ENCODE measurements at regions not wholly inside any gene's neighbourhood (a gene's known extent, or its start where the extent isn't known, plus 50 kb on each side); places are given as distances from the start of the nearest gene placed in this dataset.

DNA sequence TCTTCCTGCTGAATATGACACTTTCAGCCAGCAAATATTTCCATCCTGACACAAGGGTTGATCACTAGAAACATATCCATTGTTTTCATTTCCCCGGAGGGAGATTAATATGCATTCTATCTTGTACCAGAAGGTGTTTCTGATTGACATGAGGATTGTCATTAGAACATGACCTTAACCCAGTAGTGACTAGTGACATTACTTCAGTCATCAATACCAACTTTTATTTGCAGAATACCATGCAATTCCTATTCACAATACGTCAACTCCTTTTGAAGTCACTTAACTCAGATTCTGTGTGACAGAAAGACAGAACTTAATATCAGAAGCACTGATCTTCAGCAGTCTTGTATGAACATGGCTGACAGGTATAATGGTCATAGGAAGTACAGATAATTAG, 1108.9 kb upstream of the CRIM1 start:
- POLR2A ChIA-PET (ENCODE audit: partially characterized antibody) = no interaction called here

DNA sequence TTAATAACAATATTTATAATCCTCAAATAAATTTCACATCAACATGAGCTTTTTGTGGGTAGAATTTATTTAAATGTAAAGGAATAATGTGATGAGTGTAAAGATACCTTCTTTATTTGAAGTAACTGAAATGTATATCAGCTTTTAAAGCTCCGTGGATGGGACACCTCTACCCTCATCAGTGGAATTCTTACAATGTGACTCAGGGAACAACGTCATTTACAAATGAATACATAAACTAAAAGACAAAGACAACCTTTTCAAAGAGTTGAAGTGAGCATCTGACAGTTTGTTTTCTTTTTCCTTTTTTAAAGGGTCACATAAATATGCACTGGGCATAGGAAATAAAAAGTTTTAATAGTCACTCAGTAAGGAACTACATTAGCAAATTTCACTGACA, 1127.0 kb upstream of the CRIM1 start:
- Mint-ChIP-seq H3K36me3 (peaks cover 0 to 2% of the 10 kb centered on the region in 2 donors), H3K9me3 (peaks cover 0 to 19% (median 5%) of the 10 kb centered on the region in 8 donors), H3K27ac (no peak overlapping the region), H3K4me1 (no peaks in the 10 kb centered on the region), H3K4me3 (no peak overlapping the region), H3K27me3 (no peaks in the 10 kb centered on the region)
- Histone ChIP-seq H3K4me1 (ENCODE audit: insufficient read depth, low read length) (no peaks in the 10 kb centered on the region), H3K9me3 (ENCODE audit: control insufficient read depth in 1 of 2, low read length in 2 of 2) (no peaks in the 10 kb centered on the region), H3K27ac (ENCODE audit: low read depth, low read length) (no peak overlapping the region), H3K27me3 (ENCODE audit: insufficient read depth, low read length) (no peaks in the 10 kb centered on the region), H3K4me3 (ENCODE audit: low read length in 2 of 2) (no peak overlapping the region), H3K36me3 (ENCODE audit: insufficient read depth, low read length) (no peaks in the 10 kb centered on the region)
- CTCF ChIA-PET (ENCODE audit: partially characterized antibody) = no interaction called here
- intact Hi-C loops (cut with micrococcal nuclease) = no loop called here
- DNase-seq = no peak
- POLR2A ChIA-PET (ENCODE audit: partially characterized antibody) = no interaction called here

More for the DNA sequence above, 1108.9 kb upstream of the CRIM1 start:
- H3K27me3 Mint-ChIP-seq = no peaks in the 10 kb centered on the region
- no peaks in the 10 kb centered on the region for H3K36me3 Mint-ChIP-seq
- intact Hi-C loops (cut with micrococcal nuclease) = no loop called here
- H3K4me1 ChIP-seq (ENCODE audit: insufficient read depth, low read length) = no peaks in the 10 kb centered on the region
- no peak for DNase-seq
- no peaks in the 10 kb centered on the region for H3K4me1 Mint-ChIP-seq
- no peaks in the 10 kb centered on the region for H3K36me3 ChIP-seq (ENCODE audit: insufficient read depth, low read length)
- no peak overlapping the region for H3K4me3 Mint-ChIP-seq
- no peak overlapping the region for H3K4me3 ChIP-seq (ENCODE audit: low read length in 2 of 2)
- no peaks in the 10 kb centered on the region for H3K27me3 ChIP-seq (ENCODE audit: insufficient read depth, low read length)
- H3K9me3 Mint-ChIP-seq = peaks cover 0 to 11% (median 3%) of the 10 kb centered on the region in 8 donors
- no peak overlapping the region for H3K27ac ChIP-seq (ENCODE audit: low read depth, low read length)
- no peak overlapping the region for H3K27ac Mint-ChIP-seq
- CTCF ChIA-PET (ENCODE audit: partially characterized antibody) = no interaction called here
- peaks cover 0 to 4% of the 10 kb centered on the region in 2 donors for H3K9me3 ChIP-seq (ENCODE audit: control insufficient read depth in 1 of 2, low read length in 2 of 2)

DNA sequence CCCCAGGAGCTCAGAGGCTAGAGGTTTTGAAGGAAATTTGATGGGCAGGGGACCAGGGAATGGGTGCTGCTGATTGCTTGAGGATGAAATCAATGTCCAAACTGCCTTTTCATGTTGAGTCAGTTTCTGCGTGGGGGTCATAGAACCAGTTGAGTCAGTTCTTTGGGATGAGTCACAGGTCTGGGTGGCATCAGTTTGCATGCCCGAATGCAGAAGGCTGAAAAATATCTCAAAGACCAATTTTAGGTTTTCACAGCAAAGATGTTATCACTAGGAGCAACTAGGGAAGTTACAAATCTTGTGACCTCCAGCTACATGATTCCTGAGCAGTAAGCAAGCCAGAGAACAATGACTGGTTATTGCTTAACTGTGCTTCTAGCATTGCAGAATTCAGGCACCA, 1135.1 kb upstream of the CRIM1 start:
- H3K4me1 Mint-ChIP-seq = no peaks in the 10 kb centered on the region
- no peak overlapping the region for H3K27ac Mint-ChIP-seq
- H3K9me3 Mint-ChIP-seq = peaks cover 0 to 15% (median 5%) of the 10 kb centered on the region in 8 donors
- no peak for DNase-seq
- Histone ChIP-seq H3K36me3 (ENCODE audit: insufficient read depth, low read length) (no peaks in the 10 kb centered on the region), H3K27ac (ENCODE audit: low read depth, low read length) (no peak overlapping the region), H3K27me3 (ENCODE audit: insufficient read depth, low read length) (no peaks in the 10 kb centered on the region), H3K4me3 (ENCODE audit: low read length in 2 of 2) (no peak overlapping the region), H3K9me3 (ENCODE audit: control insufficient read depth in 1 of 2, low read length in 2 of 2) (peaks cover 0 to 2% of the 10 kb centered on the region in 2 donors), H3K4me1 (ENCODE audit: insufficient read depth, low read length) (no peaks in the 10 kb centered on the region)
- intact Hi-C loops (cut with micrococcal nuclease) = no loop called here
- no peak overlapping the region for H3K4me3 Mint-ChIP-seq
- CTCF ChIA-PET (ENCODE audit: partially characterized antibody) = no interaction called here
- no peaks in the 10 kb centered on the region for H3K36me3 Mint-ChIP-seq
- no peaks in the 10 kb centered on the region for H3K27me3 Mint-ChIP-seq
- POLR2A ChIA-PET (ENCODE audit: partially characterized antibody) = no interaction called here

DNA sequence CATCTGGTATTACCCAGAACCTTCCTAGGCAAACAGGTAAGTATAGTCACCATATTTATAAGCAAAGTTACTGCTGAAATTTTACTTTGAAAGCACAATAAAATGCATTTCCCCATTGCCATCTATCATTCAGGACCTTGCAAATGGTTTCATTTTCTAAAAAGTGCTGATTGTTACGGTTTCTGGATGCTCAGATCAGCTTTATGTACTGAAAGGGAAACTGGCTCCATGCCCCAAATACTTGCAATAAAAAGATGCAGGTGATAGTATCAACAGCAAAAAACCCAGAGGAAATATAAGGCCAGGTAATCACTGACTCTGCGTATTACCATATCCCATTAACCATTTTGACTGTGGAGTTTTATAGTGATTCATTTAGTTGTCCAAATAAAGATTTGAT, 1150.7 kb upstream of the CRIM1 start:
- Mint-ChIP-seq H3K36me3 (no peaks in the 10 kb centered on the region), H3K4me3 (no peak overlapping the region), H3K4me1 (no peaks in the 10 kb centered on the region), H3K27ac (no peak overlapping the region), H3K9me3 (peaks cover 0 to 6% (median 2%) of the 10 kb centered on the region in 8 donors), H3K27me3 (no peaks in the 10 kb centered on the region)
- H3K4me3 ChIP-seq (ENCODE audit: low read length in 2 of 2) = no peak overlapping the region
- H3K4me1 ChIP-seq (ENCODE audit: insufficient read depth, low read length) = no peaks in the 10 kb centered on the region
- POLR2A ChIA-PET (ENCODE audit: partially characterized antibody) = no interaction called here
- no peaks in the 10 kb centered on the region for H3K36me3 ChIP-seq (ENCODE audit: insufficient read depth, low read length)
- no peak for DNase-seq
- H3K9me3 ChIP-seq (ENCODE audit: control insufficient read depth in 1 of 2, low read length in 2 of 2) = no peaks in the 10 kb centered on the region
- no peaks in the 10 kb centered on the region for H3K27me3 ChIP-seq (ENCODE audit: insufficient read depth, low read length)
- CTCF ChIA-PET (ENCODE audit: partially characterized antibody) = no interaction called here
- H3K27ac ChIP-seq (ENCODE audit: low read depth, low read length) = no peak overlapping the region
- intact Hi-C loops (cut with micrococcal nuclease) = no loop called here

DNA sequence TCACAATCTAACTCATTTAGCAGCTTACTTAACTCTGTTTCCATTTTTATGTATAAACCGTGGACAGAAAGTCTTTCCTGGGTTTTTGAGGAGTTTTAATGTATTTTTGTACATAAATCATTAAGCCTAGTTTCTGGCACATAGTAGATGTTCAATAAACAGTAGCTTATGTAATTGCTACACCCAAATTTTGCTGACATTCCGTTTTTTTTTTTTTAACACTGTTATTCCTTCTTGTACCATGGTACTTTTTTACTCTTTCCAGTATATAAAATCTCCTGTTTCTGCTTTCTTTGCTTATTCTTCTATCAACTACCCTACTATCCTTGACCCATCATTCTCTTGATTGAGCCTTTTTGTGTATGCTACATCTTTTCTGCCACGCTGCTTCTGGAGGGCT, 1151.3 kb upstream of the CRIM1 start:
- Histone ChIP-seq H3K4me1 (ENCODE audit: insufficient read depth, low read length) (no peaks in the 10 kb centered on the region), H3K36me3 (ENCODE audit: insufficient read depth, low read length) (no peaks in the 10 kb centered on the region), H3K4me3 (ENCODE audit: low read length in 2 of 2) (no peak overlapping the region), H3K27ac (ENCODE audit: low read depth, low read length) (no peak overlapping the region), H3K9me3 (ENCODE audit: control insufficient read depth in 1 of 2, low read length in 2 of 2) (no peaks in the 10 kb centered on the region), H3K27me3 (ENCODE audit: insufficient read depth, low read length) (no peaks in the 10 kb centered on the region)
- CTCF ChIA-PET (ENCODE audit: partially characterized antibody) = no interaction called here
- Mint-ChIP-seq H3K4me3 (no peak overlapping the region), H3K4me1 (no peaks in the 10 kb centered on the region), H3K36me3 (no peaks in the 10 kb centered on the region), H3K27ac (no peak overlapping the region), H3K9me3 (peaks cover 0 to 9% (median 3%) of the 10 kb centered on the region in 8 donors), H3K27me3 (no peaks in the 10 kb centered on the region)
- intact Hi-C loops (cut with micrococcal nuclease) = no loop called here
- POLR2A ChIA-PET (ENCODE audit: partially characterized antibody) = no interaction called here
- no peak for DNase-seq

DNA sequence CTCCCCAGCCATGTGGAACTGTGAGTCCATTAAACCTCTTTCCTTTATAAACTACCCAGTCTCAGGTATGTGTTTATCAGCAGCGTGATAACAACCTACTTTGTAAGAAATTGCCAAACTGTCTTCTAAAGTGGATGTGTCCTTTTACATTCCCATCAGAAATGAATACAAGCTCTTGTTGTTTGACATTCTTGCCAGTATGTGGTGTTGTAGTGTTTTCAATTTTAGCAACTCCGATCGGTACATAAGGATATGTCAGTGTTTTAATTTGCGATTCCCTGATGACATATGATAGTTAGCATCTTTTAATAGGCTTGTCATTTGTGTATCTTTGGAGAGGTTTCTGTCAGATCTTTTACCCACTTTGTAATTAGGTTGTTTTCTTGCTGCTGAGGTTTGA, 1156.3 kb upstream of the CRIM1 start:
- no peak overlapping the region for H3K27ac ChIP-seq (ENCODE audit: low read depth, low read length)
- intact Hi-C loops (cut with micrococcal nuclease) = no loop called here
- DNase-seq = no peak
- Mint-ChIP-seq H3K4me1 (no peaks in the 10 kb centered on the region), H3K27ac (no peak overlapping the region), H3K27me3 (no peaks in the 10 kb centered on the region), H3K9me3 (peaks cover 0 to 11% (median 6%) of the 10 kb centered on the region in 8 donors), H3K4me3 (no peak overlapping the region), H3K36me3 (no peaks in the 10 kb centered on the region)
- H3K4me1 ChIP-seq (ENCODE audit: insufficient read depth, low read length) = no peaks in the 10 kb centered on the region
- CTCF ChIA-PET (ENCODE audit: partially characterized antibody) = no interaction called here
- no peaks in the 10 kb centered on the region for H3K9me3 ChIP-seq (ENCODE audit: control insufficient read depth in 1 of 2, low read length in 2 of 2)
- H3K4me3 ChIP-seq (ENCODE audit: low read length in 2 of 2) = no peak overlapping the region
- POLR2A ChIA-PET (ENCODE audit: partially characterized antibody) = no interaction called here
- no peaks in the 10 kb centered on the region for H3K27me3 ChIP-seq (ENCODE audit: insufficient read depth, low read length)
- no peaks in the 10 kb centered on the region for H3K36me3 ChIP-seq (ENCODE audit: insufficient read depth, low read length)

DNA sequence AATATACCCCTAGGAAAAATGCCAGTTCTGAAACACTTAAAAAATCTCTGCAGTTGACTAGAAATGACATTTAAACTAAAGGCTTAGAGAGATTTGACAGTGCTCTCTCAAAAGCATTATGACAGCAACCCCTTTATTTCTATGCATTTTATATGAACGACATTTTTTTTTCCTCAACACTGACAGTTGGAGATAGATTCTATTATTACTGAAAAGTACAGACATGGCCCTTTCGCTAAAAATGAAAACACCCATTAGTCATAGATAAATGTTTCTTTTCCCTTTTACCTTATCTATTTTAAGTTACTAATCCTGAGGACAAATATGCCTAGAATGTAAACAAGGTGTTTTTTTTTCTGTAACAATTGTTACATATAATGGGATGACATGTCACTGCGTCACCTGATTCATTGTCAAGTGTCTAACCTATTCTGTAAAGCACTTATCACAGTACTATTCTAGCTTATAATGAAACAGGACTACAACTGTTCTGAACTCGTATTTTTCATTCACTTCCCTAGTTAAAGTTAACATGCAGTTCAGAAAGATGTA, 1169.6 kb upstream of the CRIM1 start:
- H3K36me3 Mint-ChIP-seq = no peaks in the 10 kb centered on the region
- Histone ChIP-seq H3K27me3 (ENCODE audit: insufficient read depth, low read length) (no peaks in the 10 kb centered on the region), H3K4me1 (ENCODE audit: insufficient read depth, low read length) (no peaks in the 10 kb centered on the region), H3K36me3 (ENCODE audit: insufficient read depth, low read length) (no peaks in the 10 kb centered on the region), H3K9me3 (ENCODE audit: control insufficient read depth in 1 of 2, low read length in 2 of 2) (no peaks in the 10 kb centered on the region), H3K4me3 (ENCODE audit: low read length in 2 of 2) (no peak overlapping the region), H3K27ac (ENCODE audit: low read depth, low read length) (no peak overlapping the region)
- no peaks in the 10 kb centered on the region for H3K4me1 Mint-ChIP-seq
- DNase-seq = no peak
- CTCF ChIA-PET (ENCODE audit: partially characterized antibody) = no interaction called here
- peaks cover 0 to 8% (median 3%) of the 10 kb centered on the region in 8 donors for H3K9me3 Mint-ChIP-seq
- no peak overlapping the region for H3K4me3 Mint-ChIP-seq
- H3K27ac Mint-ChIP-seq = no peak overlapping the region
- POLR2A ChIA-PET (ENCODE audit: partially characterized antibody) = no interaction called here
- intact Hi-C loops (cut with micrococcal nuclease) = no loop called here
- no peaks in the 10 kb centered on the region for H3K27me3 Mint-ChIP-seq

DNA sequence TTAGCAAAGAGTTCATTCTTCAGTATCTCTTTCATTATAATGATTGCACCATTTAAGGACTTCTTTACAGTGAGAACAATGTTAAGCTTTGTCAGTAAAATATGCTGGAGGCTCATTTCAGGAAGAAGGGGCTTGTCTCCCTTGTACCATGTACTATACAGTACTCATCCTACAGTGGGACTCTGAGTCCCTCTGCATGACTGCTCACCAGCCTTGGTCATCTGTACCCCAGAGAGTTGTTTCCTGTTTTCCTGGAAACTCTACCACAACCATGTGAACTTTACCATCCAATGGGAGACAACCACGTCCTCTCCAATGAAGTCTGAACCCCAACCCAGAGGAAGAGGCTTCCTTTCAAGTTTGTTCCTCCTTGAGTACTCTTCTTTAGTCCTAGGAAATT, 1171.1 kb upstream of the CRIM1 start:
- POLR2A ChIA-PET (ENCODE audit: partially characterized antibody) = no interaction called here
- CTCF ChIA-PET (ENCODE audit: partially characterized antibody) = no interaction called here
- no peaks in the 10 kb centered on the region for H3K27me3 Mint-ChIP-seq
- intact Hi-C loops (cut with micrococcal nuclease) = no loop called here
- Histone ChIP-seq H3K36me3 (ENCODE audit: insufficient read depth, low read length) (no peaks in the 10 kb centered on the region), H3K9me3 (ENCODE audit: control insufficient read depth in 1 of 2, low read length in 2 of 2) (no peaks in the 10 kb centered on the region), H3K27ac (ENCODE audit: low read depth, low read length) (no peak overlapping the region), H3K4me3 (ENCODE audit: low read length in 2 of 2) (no peak overlapping the region), H3K27me3 (ENCODE audit: insufficient read depth, low read length) (no peaks in the 10 kb centered on the region), H3K4me1 (ENCODE audit: insufficient read depth, low read length) (no peaks in the 10 kb centered on the region)
- H3K27ac Mint-ChIP-seq = no peak overlapping the region
- H3K4me3 Mint-ChIP-seq = no peak overlapping the region
- no peaks in the 10 kb centered on the region for H3K36me3 Mint-ChIP-seq
- peaks cover 0 to 8% (median 2%) of the 10 kb centered on the region in 8 donors for H3K9me3 Mint-ChIP-seq
- H3K4me1 Mint-ChIP-seq = no peaks in the 10 kb centered on the region
- DNase-seq = no peak

Measured in CD4-positive, alpha-beta memory T cell (primary cell).